ENCODE measurements at regions not wholly inside any gene's neighbourhood (a gene's known extent, or its start where the extent isn't known, plus 50 kb on each side); places are given as distances from the start of the nearest gene placed in this dataset.

- Mint-ChIP-seq H3K27me3 (no peaks in the 10 kb centered on the region), H3K9me3 (no peaks in the 10 kb centered on the region), H3K36me3 (no peaks in the 10 kb centered on the region), H3K27ac (no peak overlapping the region), H3K4me3 (no peak overlapping the region), H3K4me1 (no peaks in the 10 kb centered on the region)
- DNase-seq (no peak), ATAC-seq (ENCODE audit: low read depth in 2 of 2) (no peak)
These were observed 209.8 kb upstream of the NFIA start for GRCh38 chr1:60872426-60873054.

GRCh38 chr1:60870269-60870865 is 212.0 kb upstream of the NFIA start:
- H3K36me3 Mint-ChIP-seq = no peaks in the 10 kb centered on the region

GRCh38 chr1:60868901-60869663 is 213.3 kb upstream of the NFIA start:
- Mint-ChIP-seq H3K4me1 (no peaks in the 10 kb centered on the region), H3K27ac (no peak overlapping the region), H3K9me3 (no peaks in the 10 kb centered on the region), H3K27me3 (no peaks in the 10 kb centered on the region), H3K4me3 (no peak overlapping the region), H3K36me3 (no peaks in the 10 kb centered on the region)
- no peak for ATAC-seq (ENCODE audit: low read depth in 2 of 2)
- no peak for DNase-seq

More at GRCh38 chr1:60870269-60870865, 212.0 kb upstream of the NFIA start:
- no peak for ATAC-seq (ENCODE audit: low read depth in 2 of 2)
- H3K9me3 Mint-ChIP-seq = no peaks in the 10 kb centered on the region
- no peak overlapping the region for H3K4me3 Mint-ChIP-seq
- no peak for DNase-seq
- H3K27me3 Mint-ChIP-seq = no peaks in the 10 kb centered on the region
- no peaks in the 10 kb centered on the region for H3K4me1 Mint-ChIP-seq
- no peak overlapping the region for H3K27ac Mint-ChIP-seq

- H3K9me3 Mint-ChIP-seq = no peaks in the 10 kb centered on the region
These were observed 214.6 kb upstream of the NFIA start for GRCh38 chr1:60867782-60868181.

GRCh38 chr1:60866917-60867531 is 215.3 kb upstream of the NFIA start:
- H3K27ac Mint-ChIP-seq = no peak overlapping the region
- no peaks in the 10 kb centered on the region for H3K36me3 Mint-ChIP-seq
- no peaks in the 10 kb centered on the region for H3K4me1 Mint-ChIP-seq
- DNase-seq = no peak
- H3K27me3 Mint-ChIP-seq = no peaks in the 10 kb centered on the region
- H3K4me3 Mint-ChIP-seq = no peak overlapping the region
- H3K9me3 Mint-ChIP-seq = no peaks in the 10 kb centered on the region
- no peak for ATAC-seq (ENCODE audit: low read depth in 2 of 2)

More at GRCh38 chr1:60867782-60868181, 214.6 kb upstream of the NFIA start:
- no peak for DNase-seq
- no peaks in the 10 kb centered on the region for H3K4me1 Mint-ChIP-seq
- no peaks in the 10 kb centered on the region for H3K36me3 Mint-ChIP-seq
- H3K4me3 Mint-ChIP-seq = no peak overlapping the region
- H3K27me3 Mint-ChIP-seq = no peaks in the 10 kb centered on the region
- no peak for ATAC-seq (ENCODE audit: low read depth in 2 of 2)
- no peak overlapping the region for H3K27ac Mint-ChIP-seq

- no peaks in the 10 kb centered on the region for H3K4me1 Mint-ChIP-seq
- no peak overlapping the region for H3K27ac Mint-ChIP-seq
- no peak overlapping the region for H3K4me3 Mint-ChIP-seq
- DNase-seq (no peak), ATAC-seq (ENCODE audit: low read depth in 2 of 2) (no peak)
- no peaks in the 10 kb centered on the region for H3K27me3 Mint-ChIP-seq
- H3K36me3 Mint-ChIP-seq = no peaks in the 10 kb centered on the region
- H3K9me3 Mint-ChIP-seq = no peaks in the 10 kb centered on the region
These were observed 216.0 kb upstream of the NFIA start for GRCh38 chr1:60866226-60866900.

GRCh38 chr1:60865166-60865565 is 217.2 kb upstream of the NFIA start:
- no peaks in the 10 kb centered on the region for H3K27me3 Mint-ChIP-seq
- H3K27ac Mint-ChIP-seq = no peak overlapping the region
- no peak for ATAC-seq (ENCODE audit: low read depth in 2 of 2)
- no peaks in the 10 kb centered on the region for H3K9me3 Mint-ChIP-seq
- no peaks in the 10 kb centered on the region for H3K36me3 Mint-ChIP-seq
- H3K4me3 Mint-ChIP-seq = no peak overlapping the region
- H3K4me1 Mint-ChIP-seq = no peaks in the 10 kb centered on the region
- DNase-seq = no peak

- DNase-seq (no peak), ATAC-seq (ENCODE audit: low read depth in 2 of 2) (no peak)
- Mint-ChIP-seq H3K27ac (no peak overlapping the region), H3K4me1 (no peaks in the 10 kb centered on the region), H3K9me3 (no peaks in the 10 kb centered on the region), H3K4me3 (no peak overlapping the region), H3K27me3 (no peaks in the 10 kb centered on the region), H3K36me3 (no peaks in the 10 kb centered on the region)
These were observed 217.6 kb upstream of the NFIA start for GRCh38 chr1:60864722-60865121.

GRCh38 chr1:60863131-60863530 is 219.2 kb upstream of the NFIA start:
- H3K36me3 Mint-ChIP-seq = no peaks in the 10 kb centered on the region
- H3K27ac Mint-ChIP-seq = no peak overlapping the region
- no peak overlapping the region for H3K4me3 Mint-ChIP-seq
- ATAC-seq (ENCODE audit: low read depth in 2 of 2) = no peak
- no peaks in the 10 kb centered on the region for H3K9me3 Mint-ChIP-seq
- no peaks in the 10 kb centered on the region for H3K27me3 Mint-ChIP-seq
- no peak for DNase-seq
- no peaks in the 10 kb centered on the region for H3K4me1 Mint-ChIP-seq

- Mint-ChIP-seq H3K9me3 (no peaks in the 10 kb centered on the region), H3K4me3 (no peak overlapping the region), H3K4me1 (no peaks in the 10 kb centered on the region), H3K27ac (no peak overlapping the region), H3K27me3 (no peaks in the 10 kb centered on the region), H3K36me3 (no peaks in the 10 kb centered on the region)
- no peak for ATAC-seq (ENCODE audit: low read depth in 2 of 2)
- no peak for DNase-seq
These were observed 220.3 kb upstream of the NFIA start for GRCh38 chr1:60861961-60862567.

GRCh38 chr1:60859111-60859510 is 223.2 kb upstream of the NFIA start:
- H3K4me3 Mint-ChIP-seq = no peak overlapping the region
- H3K36me3 Mint-ChIP-seq = no peaks in the 10 kb centered on the region
- DNase-seq = no peak
- no peaks in the 10 kb centered on the region for H3K9me3 Mint-ChIP-seq
- no peak for ATAC-seq (ENCODE audit: low read depth in 2 of 2)
- no peaks in the 10 kb centered on the region for H3K4me1 Mint-ChIP-seq
- H3K27ac Mint-ChIP-seq = no peak overlapping the region
- no peaks in the 10 kb centered on the region for H3K27me3 Mint-ChIP-seq

GRCh38 chr1:60857851-60858250 is 224.5 kb upstream of the NFIA start:
- DNase-seq (no peak), ATAC-seq (ENCODE audit: low read depth in 2 of 2) (no peak)
- no peak overlapping the region for H3K27ac Mint-ChIP-seq
- H3K4me3 Mint-ChIP-seq = no peak overlapping the region
- no peaks in the 10 kb centered on the region for H3K9me3 Mint-ChIP-seq
- H3K36me3 Mint-ChIP-seq = no peaks in the 10 kb centered on the region
- no peaks in the 10 kb centered on the region for H3K27me3 Mint-ChIP-seq
- no peaks in the 10 kb centered on the region for H3K4me1 Mint-ChIP-seq

GRCh38 chr1:60850084-60850483 is 232.3 kb upstream of the NFIA start:
- H3K9me3 Mint-ChIP-seq = peaks cover 5 to 28% (median 8%) of the 10 kb centered on the region in 7 donors

More at GRCh38 chr1:60850084-60850483, 232.3 kb upstream of the NFIA start:
- DNase-seq (no peak), ATAC-seq (ENCODE audit: low read depth in 2 of 2) (no peak)
- Mint-ChIP-seq H3K36me3 (no peaks in the 10 kb centered on the region), H3K4me3 (no peak overlapping the region), H3K4me1 (no peaks in the 10 kb centered on the region), H3K27ac (no peak overlapping the region), H3K27me3 (peaks cover 0 to 3% (median 0%) of the 10 kb centered on the region in 3 donors)

All from naive B cell (primary cell).